Caco-2 (cell line): ENCODE measurements at regions not wholly inside any gene's neighbourhood (a gene's known extent, or its start where the extent isn't known, plus 50 kb on each side); places are given as distances from the start of the nearest gene placed in this dataset.

ENCODE experiments used
- BruUV-seq: library from RNA; stranded (reverse); fragments of 400-500 nt; replicated peaks from 2 replicates; lab custom pipeline; 2021; lab: Mats Ljungman, UMichigan
- CTCF ChIA-PET: fragments of 300-600 bp; sonication (Branson Sonifier 250); formaldehyde crosslinking; loops from one replicate; lab custom pipeline; 2022; ENCODE audit warnings: antibody characterized with exemption; lab: Charles Lee
- POLR2A ChIA-PET: fragments of 300-600 bp; sonication (Branson Sonifier 250); formaldehyde crosslinking; loops from one replicate; lab custom pipeline; 2022; ENCODE audit warnings: antibody characterized with exemption; lab: Charles Lee
- DNase-seq, 2 experiments: peaks; one replicate each; pipeline versions ENCODE4 v3.0.0 to v3.0.0-alpha.2; 2020 to 2022
- H3K27me3 ChIP-seq: replicated peaks from 2 replicates; pipeline ENCODE4 v1.6.0; 2011; ENCODE audit warnings: low read length; ENCODE audit not compliant: control insufficient read depth, insufficient read depth
- H3K36me3 ChIP-seq: 2 replicates; pipeline ENCODE4 v1.5.1; 2011; ENCODE audit warnings: low read length; ENCODE audit not compliant: control insufficient read depth, insufficient read depth
- H3K4me1 ChIP-seq: fragments of 250-450 bp; sonication (Bioruptor Pico); 2 replicates; pipeline ENCODE4 v1.5.1; 2020; ENCODE audit warnings: mild to moderate bottlenecking
- H3K4me3 ChIP-seq: 2 replicates; pipeline ENCODE4 v1.5.1; 2011; ENCODE audit warnings: low read depth, mild to moderate bottlenecking, control low read depth, low read length
- H3K9me3 ChIP-seq: fragments of 250-450 bp; sonication (Bioruptor Pico); 2 replicates; pipeline ENCODE4 v1.5.1; 2020; ENCODE audit warnings: mild to moderate bottlenecking, moderate library complexity
- H3K27ac Mint-ChIP-seq: one replicate; pipeline ENCODE4 v1.8.0; 2022; ENCODE audit warnings: mixed read lengths; ENCODE audit not compliant: unreplicated experiment
- H3K27me3 Mint-ChIP-seq: one replicate; pipeline ENCODE4 v1.8.0; 2022; ENCODE audit warnings: mixed read lengths; ENCODE audit not compliant: insufficient read depth, unreplicated experiment
- H3K36me3 Mint-ChIP-seq: one replicate; pipeline ENCODE4 v1.8.0; 2022; ENCODE audit warnings: mild to moderate bottlenecking, mixed read lengths; ENCODE audit not compliant: insufficient read depth, unreplicated experiment
- H3K4me1 Mint-ChIP-seq: one replicate; pipeline ENCODE4 v1.8.0; 2022; ENCODE audit warnings: low read depth, mixed read lengths; ENCODE audit not compliant: unreplicated experiment
- H3K4me3 Mint-ChIP-seq: one replicate; pipeline ENCODE4 v1.8.0; 2022; ENCODE audit warnings: mild to moderate bottlenecking, moderate library complexity, mixed read lengths; ENCODE audit not compliant: unreplicated experiment
- H3K9me3 Mint-ChIP-seq: one replicate; pipeline ENCODE4 v1.8.0; 2022; ENCODE audit warnings: mixed read lengths; ENCODE audit not compliant: unreplicated experiment
- intact Hi-C: fragments of 100-400 bp; cut with micrococcal nuclease; formaldehyde crosslinking; loops from one replicate; pipeline ENCODE4 v1.10.0; 2022; ENCODE audit not compliant: unreplicated experiment
- TF ChIP-seq, protein P1 (sequence below), 2 experiments: fragments of 200-600 bp in 1 of 2; IDR thresholded peaks; 1 replicate in 1 of 2; 2 replicates in 1 of 2; pipeline versions ENCODE4 v1.5.1 to v1.8.0; 2011 to 2022; ENCODE audit warnings: antibody characterized with exemption in 1 of 2, control low read depth in 1 of 2, inconsistent platforms in 1 of 2, low read depth in 1 of 2, low read length in 1 of 2, mild to moderate bottlenecking in 1 of 2, moderate library complexity in 1 of 2; ENCODE audit not compliant: insufficient read depth in 1 of 2, severe bottlenecking in 1 of 2, unreplicated experiment in 1 of 2

DNA sequence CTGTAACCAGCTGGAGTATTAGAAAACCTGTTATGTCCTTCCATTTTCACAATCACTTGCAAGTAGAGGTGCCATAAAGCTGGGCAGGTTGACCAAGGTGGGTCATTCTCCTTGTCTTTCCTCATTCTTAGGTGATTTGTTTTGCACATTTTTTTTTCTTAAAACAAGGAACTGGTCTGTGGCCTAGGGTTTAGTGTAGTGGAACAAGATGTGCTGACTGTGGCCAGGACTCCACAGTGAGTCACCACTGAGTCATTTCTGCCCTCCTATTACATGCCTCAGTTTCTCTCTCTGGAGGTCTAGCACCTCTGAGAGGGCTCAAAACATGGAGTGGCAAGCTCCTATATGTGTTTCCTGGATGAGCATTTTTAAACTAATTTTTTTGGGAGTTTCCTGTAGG, 355.9 kb downstream of the GPM6A start:
- H3K36me3 ChIP-seq, result no peaks in the 10 kb centered on the region
- ChIA-PET CTCF (no interaction called here), POLR2A (no interaction called here)
- Mint-ChIP-seq H3K27me3 (no peaks in the 10 kb centered on the region), H3K27ac (no peak overlapping the region), H3K4me1 (peaks cover 8% of the 10 kb centered on the region), H3K4me3 (no peak overlapping the region), H3K9me3 (peaks cover 9% of the 10 kb centered on the region), H3K36me3 (no peaks in the 10 kb centered on the region)
- BruUV-seq, result no TSS peak
- DNase-seq, result no peak
- no peaks in the 10 kb centered on the region for H3K9me3 ChIP-seq
- intact Hi-C loops, result no loop called here
- H3K27me3 ChIP-seq, result no peaks in the 10 kb centered on the region
- H3K4me3 ChIP-seq, result no peak overlapping the region
- peaks cover 13% of the 10 kb centered on the region for H3K4me1 ChIP-seq
- TF ChIP-seq, protein P1, sequence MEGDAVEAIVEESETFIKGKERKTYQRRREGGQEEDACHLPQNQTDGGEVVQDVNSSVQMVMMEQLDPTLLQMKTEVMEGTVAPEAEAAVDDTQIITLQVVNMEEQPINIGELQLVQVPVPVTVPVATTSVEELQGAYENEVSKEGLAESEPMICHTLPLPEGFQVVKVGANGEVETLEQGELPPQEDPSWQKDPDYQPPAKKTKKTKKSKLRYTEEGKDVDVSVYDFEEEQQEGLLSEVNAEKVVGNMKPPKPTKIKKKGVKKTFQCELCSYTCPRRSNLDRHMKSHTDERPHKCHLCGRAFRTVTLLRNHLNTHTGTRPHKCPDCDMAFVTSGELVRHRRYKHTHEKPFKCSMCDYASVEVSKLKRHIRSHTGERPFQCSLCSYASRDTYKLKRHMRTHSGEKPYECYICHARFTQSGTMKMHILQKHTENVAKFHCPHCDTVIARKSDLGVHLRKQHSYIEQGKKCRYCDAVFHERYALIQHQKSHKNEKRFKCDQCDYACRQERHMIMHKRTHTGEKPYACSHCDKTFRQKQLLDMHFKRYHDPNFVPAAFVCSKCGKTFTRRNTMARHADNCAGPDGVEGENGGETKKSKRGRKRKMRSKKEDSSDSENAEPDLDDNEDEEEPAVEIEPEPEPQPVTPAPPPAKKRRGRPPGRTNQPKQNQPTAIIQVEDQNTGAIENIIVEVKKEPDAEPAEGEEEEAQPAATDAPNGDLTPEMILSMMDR (IDR thresholded peaks at IDR 0.05; ENCODE audit: insufficient read depth in 1 of 2, low read depth in 1 of 2, low read length in 1 of 2, severe bottlenecking in 1 of 2, unreplicated experiment in 1 of 2), result no peak

GRCh38 chr4:175457956-175458355, 354.1 kb downstream of the GPM6A start:
- Mint-ChIP-seq H3K9me3 (no peaks in the 10 kb centered on the region), H3K4me1 (no peaks in the 10 kb centered on the region), H3K27ac (no peak overlapping the region), H3K27me3 (no peaks in the 10 kb centered on the region), H3K36me3 (no peaks in the 10 kb centered on the region), H3K4me3 (no peak overlapping the region)
- H3K4me3 ChIP-seq, result no peak overlapping the region
- TF ChIP-seq, protein P1 (IDR thresholded peaks at IDR 0.05; ENCODE audit: insufficient read depth in 1 of 2, low read depth in 1 of 2, low read length in 1 of 2, severe bottlenecking in 1 of 2, unreplicated experiment in 1 of 2), result no peak
- no peaks in the 10 kb centered on the region for H3K4me1 ChIP-seq
- ChIA-PET POLR2A (no interaction called here), CTCF (no interaction called here)
- DNase-seq, result no peak
- H3K27me3 ChIP-seq, result no peaks in the 10 kb centered on the region
- H3K9me3 ChIP-seq, result no peaks in the 10 kb centered on the region
- no TSS peak for BruUV-seq
- intact Hi-C loops, result no loop called here
- H3K36me3 ChIP-seq, result no peaks in the 10 kb centered on the region

DNA sequence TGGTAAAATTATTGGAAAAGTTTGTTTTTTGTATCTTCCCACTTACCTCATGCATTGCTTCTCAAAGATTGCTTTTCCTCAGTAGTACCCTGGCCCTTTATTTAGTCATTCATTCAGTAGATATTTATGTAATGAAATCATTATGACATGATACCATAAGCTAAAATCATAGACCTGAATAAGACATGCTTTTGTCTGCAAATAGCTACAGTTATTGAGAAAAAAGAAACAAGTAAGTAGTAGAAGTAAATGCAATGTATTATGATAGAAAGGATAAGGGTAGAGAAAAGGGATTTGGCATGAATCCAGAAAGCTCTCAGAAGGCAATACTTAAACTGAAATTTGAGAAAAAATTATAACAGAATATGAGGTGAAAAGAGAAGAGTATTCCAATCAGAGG, 352.5 kb downstream of the GPM6A start:
- no peaks in the 10 kb centered on the region for H3K27me3 ChIP-seq
- Mint-ChIP-seq H3K36me3 (no peaks in the 10 kb centered on the region), H3K4me3 (no peak overlapping the region), H3K27ac (no peak overlapping the region), H3K27me3 (no peaks in the 10 kb centered on the region), H3K4me1 (no peaks in the 10 kb centered on the region), H3K9me3 (no peaks in the 10 kb centered on the region)
- no peaks in the 10 kb centered on the region for H3K4me1 ChIP-seq
- BruUV-seq, result no TSS peak
- intact Hi-C loops, result no loop called here
- DNase-seq, result no peak
- POLR2A ChIA-PET, result no interaction called here
- TF ChIP-seq, protein P1 (IDR thresholded peaks at IDR 0.05; ENCODE audit: insufficient read depth in 1 of 2, low read depth in 1 of 2, low read length in 1 of 2, severe bottlenecking in 1 of 2, unreplicated experiment in 1 of 2), result no peak
- H3K4me3 ChIP-seq, result no peak overlapping the region
- H3K9me3 ChIP-seq, result no peaks in the 10 kb centered on the region
- H3K36me3 ChIP-seq, result no peaks in the 10 kb centered on the region
- CTCF ChIA-PET, result no interaction called here
